NOMO-1 (cell line): ENCODE measurements at regions not wholly inside any gene's neighbourhood (a gene's known extent, or its start where the extent isn't known, plus 50 kb on each side); places are given as distances from the start of the nearest gene placed in this dataset.
"Not testable (repeated sequence)": the region's sequence is repeated elsewhere in the genome, so short reads cannot be mapped to it uniquely, and the experiment has no call there.

Source experiments
- DNase-seq, 2 experiments: peaks; one replicate each; lab custom pipeline; 2025; ENCODE audit not compliant: unreplicated experiment in 2 of 2; lab: John Stamatoyannopoulos, UW

GRCh38 chr7:4319280-4319679, 362.8 kb upstream of the FOXK1 start:
- no peak for DNase-seq

DNA sequence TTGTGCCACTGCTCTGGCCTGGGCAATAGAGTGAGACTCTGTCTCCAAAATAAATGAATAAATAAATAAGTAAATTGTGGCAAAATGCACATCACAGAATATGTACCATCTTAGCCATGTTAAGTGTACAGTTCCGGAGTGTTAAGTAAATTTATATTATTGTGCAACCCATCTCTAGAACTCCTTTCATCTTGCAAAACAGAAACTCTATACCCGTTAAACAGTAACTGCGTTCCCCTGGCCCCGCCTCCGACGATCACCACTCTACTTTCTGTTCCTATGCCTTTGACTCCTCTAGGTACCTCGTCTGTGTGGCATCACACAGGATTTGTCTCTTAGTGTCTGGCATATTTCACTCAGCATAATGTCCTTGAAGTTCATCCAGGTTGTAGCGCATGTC, 356.4 kb upstream of the FOXK1 start:
- peak; percentile 67 to 89 for DNase-seq

DNA sequence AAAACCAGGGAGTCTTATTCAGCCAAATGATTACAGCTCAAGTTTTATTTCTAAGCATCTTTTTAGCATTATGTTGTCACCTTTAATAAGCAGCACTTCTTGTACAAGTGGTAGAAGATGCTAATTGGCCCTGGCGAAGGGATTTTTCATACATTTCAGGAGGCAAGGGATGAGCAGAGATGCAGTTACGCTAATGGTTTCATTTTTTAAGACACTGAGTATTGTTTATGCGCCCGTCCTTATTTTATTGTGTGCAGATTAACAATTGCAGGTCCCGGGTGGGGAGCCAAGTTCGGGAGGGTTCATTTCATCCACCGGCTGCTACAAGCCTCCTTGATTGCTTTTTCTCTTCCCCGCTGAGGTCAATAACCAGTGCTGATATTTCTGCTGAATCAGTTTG, 350.4 kb upstream of the FOXK1 start:
- no peak for DNase-seq

DNA sequence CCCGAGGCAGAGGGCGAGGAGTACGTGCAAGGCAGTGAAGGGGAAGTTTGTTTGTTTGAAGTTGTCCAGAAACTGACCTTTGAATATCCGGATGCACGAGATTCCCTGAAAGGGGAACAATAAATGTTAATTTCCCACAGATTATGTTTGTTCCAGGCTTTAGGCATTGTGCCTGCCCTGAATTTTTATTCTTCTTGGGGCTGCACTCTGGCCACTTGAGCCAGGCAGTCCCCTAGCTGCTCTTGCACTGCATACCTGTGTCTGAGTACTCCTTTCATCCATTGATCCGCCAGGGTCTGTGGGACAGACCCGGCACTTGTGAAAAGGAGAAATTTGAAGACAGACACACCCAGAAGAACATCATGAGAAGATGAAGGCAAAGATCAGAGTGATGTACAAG, 343.5 kb upstream of the FOXK1 start:
- DNase-seq, result no peak

GRCh38 chr7:4343272-4344247, 338.5 kb upstream of the FOXK1 start:
- DNase-seq, result no peak

DNA sequence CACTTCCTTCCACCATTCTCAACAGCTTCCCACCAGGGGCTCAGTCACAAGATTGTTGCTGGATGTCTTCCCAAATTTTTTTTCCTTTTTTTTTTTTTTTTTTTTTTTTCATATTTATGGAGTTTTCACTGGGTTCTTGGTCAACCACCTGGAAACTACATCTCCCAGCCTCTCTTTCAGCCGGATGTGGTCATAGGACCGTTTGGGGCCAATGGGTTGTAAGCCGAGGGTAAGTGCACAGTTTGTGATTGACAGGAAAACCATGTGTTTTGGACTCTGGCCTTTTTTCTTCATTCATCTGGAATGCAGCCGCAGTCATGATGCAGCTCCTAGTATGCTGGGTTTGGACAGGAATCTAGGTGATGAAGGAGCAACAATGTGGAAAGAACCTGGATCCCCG, 337.1 kb upstream of the FOXK1 start:
- DNase-seq, result no peak

DNA sequence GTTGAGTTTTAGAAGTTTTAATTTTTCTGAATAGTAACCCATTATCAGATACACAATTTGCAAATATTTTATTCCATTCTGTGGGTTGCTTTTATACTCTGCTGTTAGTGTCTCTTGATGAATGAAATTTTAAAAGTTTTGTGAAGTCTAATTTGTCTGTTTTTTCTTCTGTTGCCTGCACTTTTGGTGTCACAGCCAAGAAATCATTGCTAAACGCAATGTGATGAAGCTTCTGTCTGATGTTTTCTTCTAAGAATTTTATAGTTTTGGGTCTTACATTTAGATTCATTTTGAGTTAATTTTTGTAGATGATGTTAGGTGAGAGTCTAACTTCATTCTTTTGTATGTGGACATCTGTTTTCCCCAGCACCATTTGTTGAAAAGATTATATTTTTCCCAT, 330.0 kb upstream of the FOXK1 start:
- DNase-seq, result no peak

GRCh38 chr7:4361774-4362173, 320.3 kb upstream of the FOXK1 start:
- no peak for DNase-seq

DNA sequence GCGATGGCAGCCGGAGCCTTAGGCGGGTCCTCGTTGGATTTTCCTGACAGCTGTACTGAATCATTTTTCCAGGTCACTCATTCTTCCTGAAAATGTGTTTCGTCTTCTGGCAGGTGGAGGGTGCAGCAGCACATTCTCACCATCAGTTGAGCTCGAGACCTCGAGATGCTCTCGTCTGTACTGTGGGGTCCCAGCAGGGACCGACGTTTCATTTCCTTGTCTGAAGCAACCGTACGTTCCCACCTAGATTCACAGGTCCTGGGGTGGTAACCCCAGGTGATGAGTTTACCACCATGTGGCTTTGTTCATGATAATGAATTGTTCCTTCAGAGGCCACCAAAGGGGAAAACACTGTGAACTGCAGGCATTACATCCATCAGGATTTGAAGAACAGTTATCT, 298.5 kb upstream of the FOXK1 start:
- DNase-seq, result no peak

DNA sequence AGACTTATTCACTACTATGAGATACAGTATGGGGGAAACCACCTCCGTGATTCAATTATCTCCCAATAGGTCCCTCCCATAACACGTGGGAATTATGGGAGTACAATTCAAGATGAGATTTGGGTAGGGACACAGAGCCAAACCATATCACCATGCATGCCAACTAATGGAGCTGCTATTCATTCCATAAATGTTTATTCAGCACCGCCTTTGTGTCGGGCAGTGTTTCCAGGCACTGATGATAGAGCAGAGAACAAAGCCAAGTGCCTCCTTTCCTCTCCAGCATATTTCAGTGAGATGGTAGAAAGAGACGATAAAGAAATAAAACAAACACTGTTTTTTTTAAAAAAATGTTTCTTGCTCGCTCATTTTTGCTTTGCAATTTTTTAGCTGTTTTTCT, 295.9 kb upstream of the FOXK1 start:
- no peak for DNase-seq

DNA sequence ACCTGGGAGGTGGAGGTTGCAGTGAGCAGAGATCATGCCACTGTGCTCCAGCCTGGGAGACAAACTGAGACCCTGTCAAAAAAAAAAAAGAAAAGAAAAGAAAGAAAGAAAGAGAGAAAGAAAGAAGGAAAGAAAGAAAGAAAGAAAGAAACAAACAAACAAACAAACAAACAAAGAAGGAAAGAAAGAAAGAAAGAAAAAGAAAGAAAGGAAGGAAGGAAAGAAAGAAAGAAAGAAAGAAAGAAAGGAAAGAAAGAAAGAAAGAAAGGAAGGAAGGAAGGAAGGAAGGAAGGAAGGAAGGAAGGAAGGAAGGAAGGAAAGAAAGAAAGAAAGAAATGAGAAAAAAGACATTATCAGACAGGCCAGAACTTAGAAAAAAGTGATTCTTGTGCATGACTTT, 291.0 kb upstream of the FOXK1 start:
- not testable (repeated sequence) for DNase-seq

DNA sequence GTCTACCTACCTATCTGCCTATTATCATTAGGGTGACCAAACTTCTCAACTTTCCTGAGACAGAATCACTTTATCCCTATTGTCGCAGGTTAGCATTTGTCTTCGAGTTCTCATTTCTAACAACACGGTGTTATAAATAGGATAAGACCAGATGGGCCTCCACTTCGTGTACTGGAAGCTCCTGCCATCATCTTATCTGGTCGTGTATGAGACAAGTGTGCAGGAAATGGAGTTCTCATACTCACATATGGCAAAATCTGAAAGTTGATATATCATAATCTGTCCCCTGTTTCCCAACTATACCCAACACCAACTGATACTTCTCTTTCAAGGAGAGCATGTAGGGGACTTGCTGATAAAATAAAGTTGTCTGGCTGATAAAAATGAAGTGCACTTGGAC, 287.4 kb upstream of the FOXK1 start:
- no peak for DNase-seq

- DNase-seq, result no peak
These were observed 283.0 kb upstream of the FOXK1 start for GRCh38 chr7:4399121-4399520.

DNA sequence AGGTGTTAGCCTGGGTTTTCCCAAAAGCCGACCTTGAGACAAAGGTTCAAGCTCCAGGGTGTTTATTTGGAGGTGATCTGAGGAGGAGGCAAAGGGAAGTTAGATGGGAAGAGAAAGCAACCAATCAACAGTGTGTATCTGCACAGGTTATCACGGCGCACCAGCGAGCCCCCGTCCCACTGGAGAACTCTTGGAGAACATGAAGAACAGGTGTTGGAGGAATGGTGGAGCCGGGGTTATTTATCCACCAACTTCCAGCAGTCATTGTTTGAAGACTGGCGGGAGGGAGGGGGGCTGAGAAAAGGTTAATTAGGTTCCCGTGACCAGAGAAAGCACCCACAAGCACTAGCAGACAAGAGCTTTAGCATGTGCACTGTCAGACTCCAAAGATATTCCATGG, 282.5 kb upstream of the FOXK1 start:
- no peak for DNase-seq

GRCh38 chr7:4406288-4407058, 275.6 kb upstream of the FOXK1 start:
- DNase-seq, result no peak

DNA sequence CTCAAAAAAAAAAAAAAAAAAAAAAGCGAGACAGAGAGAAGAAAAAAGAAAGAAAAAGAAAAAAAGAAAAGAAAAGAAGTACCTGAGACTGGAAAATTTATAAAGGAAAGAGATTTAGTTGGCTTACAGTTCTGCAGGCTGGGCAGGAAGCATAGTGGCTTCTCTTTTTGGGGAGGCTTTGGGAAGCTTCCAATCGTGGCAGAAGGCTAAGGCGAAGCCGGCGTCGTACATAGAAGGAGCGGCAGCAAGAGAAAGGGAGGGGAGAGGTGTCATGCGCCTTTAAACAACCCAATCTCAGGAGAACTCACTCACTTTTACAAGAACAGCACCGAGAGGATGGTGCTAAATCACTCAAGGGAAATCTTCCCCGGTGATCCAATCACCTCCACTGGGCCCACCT, 272.1 kb upstream of the FOXK1 start:
- DNase-seq, result no peak

DNA sequence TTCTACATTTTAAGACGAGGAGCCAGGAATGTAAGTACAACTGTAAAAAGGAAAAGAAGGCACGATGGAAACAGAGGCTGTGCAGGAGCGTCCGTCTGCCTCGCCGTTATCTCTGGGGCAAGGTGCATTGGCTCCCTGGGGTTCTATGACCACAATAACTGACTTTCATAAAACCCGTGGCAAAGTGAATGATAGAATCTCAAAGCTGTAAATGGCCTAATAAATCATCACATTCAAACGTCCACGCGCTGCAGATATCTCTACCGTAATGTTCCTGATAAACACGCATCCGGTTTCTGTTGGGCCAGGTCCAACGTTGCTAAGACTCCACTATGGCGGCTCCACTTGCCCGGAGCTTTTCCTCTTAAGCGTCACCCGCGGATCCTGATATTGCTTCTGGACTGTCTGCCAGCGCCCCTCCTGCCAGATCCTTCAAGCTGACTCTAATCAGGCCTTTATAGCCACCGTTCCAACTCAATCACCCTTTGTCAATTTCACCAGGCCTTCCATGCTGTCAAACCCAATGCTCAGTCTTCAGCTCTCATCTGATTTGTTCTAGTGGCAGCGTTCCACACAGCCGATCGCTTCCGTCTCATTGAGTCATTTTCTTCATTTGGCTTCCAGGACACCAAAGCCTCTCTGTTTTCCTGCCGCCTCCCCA, 265.6 kb upstream of the FOXK1 start:
- no peak for DNase-seq

- no peak for DNase-seq
These were observed 253.6 kb upstream of the FOXK1 start for GRCh38 chr7:4428526-4428925.

DNA sequence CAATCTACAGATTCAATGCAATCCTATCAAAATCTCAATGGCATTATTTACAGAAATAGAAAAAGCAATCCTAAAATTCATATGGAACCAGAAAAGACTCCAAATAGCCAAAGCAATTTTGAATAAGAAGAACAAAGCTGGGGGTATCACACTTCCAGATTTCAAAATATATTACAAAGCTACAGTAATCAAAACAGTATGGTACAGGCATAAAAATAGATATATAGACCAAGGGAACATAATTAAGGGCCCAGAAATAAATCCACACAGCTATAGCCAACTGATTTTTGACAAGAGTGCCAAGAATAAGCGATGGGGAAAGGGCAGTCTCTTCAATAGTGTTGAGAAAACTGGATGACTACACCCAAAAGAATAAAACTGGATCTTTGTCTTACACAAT, 251.9 kb upstream of the FOXK1 start:
- DNase-seq, result no peak

DNA sequence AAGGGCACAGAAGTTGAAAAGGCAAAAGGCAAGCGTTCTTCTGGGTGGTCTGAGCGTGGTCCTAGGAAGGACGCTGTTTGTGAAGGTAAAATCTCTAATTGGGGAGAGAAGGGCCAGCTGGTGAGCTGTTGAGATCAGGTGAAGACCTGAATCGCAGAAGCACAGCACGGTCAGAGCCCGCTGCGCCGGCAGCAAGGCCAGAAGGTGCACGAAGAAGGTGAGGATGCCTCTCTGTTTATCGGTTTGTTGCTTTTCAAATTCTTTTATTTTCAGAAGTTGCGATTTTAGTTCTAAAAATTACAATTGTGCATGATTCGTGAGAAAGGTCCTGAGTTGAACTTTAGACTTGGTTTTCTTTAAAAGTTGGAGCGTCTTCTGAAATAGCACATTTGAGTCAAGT, 247.8 kb upstream of the FOXK1 start:
- no peak for DNase-seq

DNA sequence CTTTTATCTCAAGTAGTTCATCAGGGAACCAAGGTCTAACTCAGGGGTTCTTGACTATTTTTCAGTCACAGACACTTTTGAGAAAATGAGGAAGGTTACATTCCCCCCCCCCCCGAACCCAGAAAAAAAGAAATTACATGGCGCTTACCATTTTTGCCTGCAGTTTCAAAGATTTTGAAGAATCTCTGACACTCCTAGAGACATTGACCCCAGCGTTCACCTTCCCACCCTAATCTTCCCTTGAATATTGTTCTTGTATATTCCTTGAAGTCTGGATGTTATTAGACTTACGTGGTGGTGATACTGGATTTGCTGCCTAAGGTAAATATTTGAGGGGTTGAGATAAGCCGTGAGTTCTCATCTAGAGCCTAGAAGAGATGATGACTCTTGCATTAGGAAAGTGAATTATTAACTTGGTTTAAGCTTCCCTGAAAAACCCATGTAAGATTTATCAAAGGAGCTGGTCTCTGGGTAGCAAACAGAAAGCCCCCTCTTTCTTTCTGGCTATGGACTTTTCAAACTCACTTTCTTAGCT, 245.7 kb upstream of the FOXK1 start:
- DNase-seq, result no peak
